BLaER1 (cell line): ENCODE measurements at regions not wholly inside any gene's neighbourhood (a gene's known extent, or its start where the extent isn't known, plus 50 kb on each side); places are given as distances from the start of the nearest gene placed in this dataset.
"Not testable (repeated sequence)": the region's sequence is repeated elsewhere in the genome, so short reads cannot be mapped to it uniquely, and the experiment has no call there.

Experiments
- H3K27ac ChIP-seq: shearing (Covaris generic); formaldehyde crosslinking; 2 replicates; pipeline ENCODE4 v1.8.1; 2022
- H3K27me3 ChIP-seq: shearing (Covaris generic); formaldehyde crosslinking; 2 replicates; pipeline ENCODE4 v1.8.1; 2022
- H3K36me3 ChIP-seq: shearing (Covaris generic); formaldehyde crosslinking; 2 replicates; pipeline ENCODE4 v1.8.1; 2022
- H3K4me1 ChIP-seq: shearing (Covaris generic); formaldehyde crosslinking; 2 replicates; pipeline ENCODE4 v1.8.1; 2022
- H3K4me2 ChIP-seq: shearing (Covaris generic); formaldehyde crosslinking; 2 replicates; pipeline ENCODE4 v1.8.1; 2022
- H3K4me3 ChIP-seq: shearing (Covaris generic); formaldehyde crosslinking; 2 replicates; pipeline ENCODE4 v1.8.1; 2022
- H3K9ac ChIP-seq: shearing (Covaris generic); formaldehyde crosslinking; 2 replicates; pipeline ENCODE4 v1.8.1; 2022
- H3K9me3 ChIP-seq: shearing (Covaris generic); formaldehyde crosslinking; 2 replicates; pipeline ENCODE4 v1.8.1; 2022
- H4K20me1 ChIP-seq: shearing (Covaris generic); formaldehyde crosslinking; 2 replicates; pipeline ENCODE4 v1.8.1; 2022
- Cebpa-rat ChIP-seq: shearing (Covaris generic); IDR thresholded peaks from 2 replicates; pipeline ENCODE4 v1.8.1; 2022

DNA sequence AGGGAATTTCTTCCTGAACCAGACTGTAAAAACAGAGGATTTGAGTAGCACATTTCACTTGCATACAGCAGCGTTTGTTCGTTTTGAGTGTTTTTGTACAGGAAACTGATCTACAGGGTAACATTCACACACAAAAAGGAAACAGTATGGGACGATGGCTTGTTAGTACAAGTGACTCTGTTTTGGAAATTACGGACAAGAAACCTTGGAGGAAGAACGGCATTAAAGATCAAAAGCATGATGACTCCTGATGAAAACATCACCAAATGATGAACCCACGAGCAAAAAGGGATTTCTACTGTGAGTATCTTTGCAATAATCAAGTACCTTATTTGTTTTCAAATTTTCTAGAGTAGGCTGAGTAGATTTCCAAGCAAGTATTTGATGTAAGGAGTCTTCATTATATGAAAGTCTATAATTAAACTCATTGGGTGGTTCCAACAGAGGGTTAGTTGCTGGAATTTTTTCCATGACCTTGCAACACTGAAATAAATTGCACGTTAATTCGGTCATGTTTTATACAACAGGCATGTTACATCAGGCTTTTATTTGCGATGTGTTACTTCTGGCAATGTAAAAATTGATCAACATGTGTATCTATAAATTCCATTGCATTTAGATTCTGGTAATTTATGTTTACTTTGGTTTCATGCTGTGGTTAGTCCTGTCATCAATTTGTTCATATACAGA lies 76.7 kb upstream of the KCNK2 start:
- TF ChIP-seq Cebpa-rat = no peak
- no peaks in the 10 kb centered on the region for H3K27me3 ChIP-seq
- H3K27ac ChIP-seq = no peak overlapping the region
- no peaks in the 10 kb centered on the region for H3K36me3 ChIP-seq
- no peaks in the 10 kb centered on the region for H3K4me1 ChIP-seq
- H4K20me1 ChIP-seq = no peaks in the 10 kb centered on the region
- H3K4me3 ChIP-seq = no peak overlapping the region
- H3K9ac ChIP-seq = no peak overlapping the region
- H3K4me2 ChIP-seq = no peak overlapping the region
- no peaks in the 10 kb centered on the region for H3K9me3 ChIP-seq

GRCh38 chr1:215007880-215008279 lies 74.7 kb upstream of the KCNK2 start:
- no peak for TF ChIP-seq Cebpa-rat
- no peaks in the 10 kb centered on the region for H3K36me3 ChIP-seq
- H3K27ac ChIP-seq = no peak overlapping the region
- no peaks in the 10 kb centered on the region for H3K27me3 ChIP-seq
- no peak overlapping the region for H3K4me3 ChIP-seq
- H3K4me1 ChIP-seq = no peaks in the 10 kb centered on the region
- H3K9me3 ChIP-seq = no peaks in the 10 kb centered on the region
- no peaks in the 10 kb centered on the region for H4K20me1 ChIP-seq
- no peak overlapping the region for H3K9ac ChIP-seq
- H3K4me2 ChIP-seq = no peak overlapping the region

- TF ChIP-seq Cebpa-rat = no peak
- no peaks in the 10 kb centered on the region for H3K36me3 ChIP-seq
- H4K20me1 ChIP-seq = no peaks in the 10 kb centered on the region
- H3K9ac ChIP-seq = no peak overlapping the region
- H3K27me3 ChIP-seq = no peaks in the 10 kb centered on the region
- no peak overlapping the region for H3K4me3 ChIP-seq
- H3K9me3 ChIP-seq = no peaks in the 10 kb centered on the region
- H3K27ac ChIP-seq = no peak overlapping the region
- no peak overlapping the region for H3K4me2 ChIP-seq
- no peaks in the 10 kb centered on the region for H3K4me1 ChIP-seq
These were observed 64.0 kb upstream of the KCNK2 start for GRCh38 chr1:215018555-215018954.

DNA sequence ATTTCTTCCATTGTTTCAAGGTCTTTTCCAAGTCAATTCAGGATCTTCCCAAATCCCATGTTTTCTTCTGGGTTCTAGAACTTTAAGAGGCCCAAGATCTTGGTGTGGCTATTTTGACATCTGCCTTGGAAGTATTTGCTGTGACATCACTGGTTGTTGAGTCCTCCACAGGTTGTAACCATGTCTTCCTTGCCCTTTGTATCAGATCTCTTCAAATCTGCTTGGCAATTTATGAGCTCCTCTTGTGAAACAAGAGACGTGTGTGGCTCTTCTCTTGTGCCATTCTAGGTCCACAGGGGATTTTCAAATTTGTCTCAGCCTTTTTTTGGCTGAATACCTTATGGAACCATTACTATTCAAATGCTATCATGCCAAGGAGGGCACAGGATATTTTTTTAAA lies 60.3 kb upstream of the KCNK2 start:
- H3K4me1 ChIP-seq = no peaks in the 10 kb centered on the region
- H3K36me3 ChIP-seq = no peaks in the 10 kb centered on the region
- H4K20me1 ChIP-seq = no peaks in the 10 kb centered on the region
- H3K9me3 ChIP-seq = no peaks in the 10 kb centered on the region
- no peak for TF ChIP-seq Cebpa-rat
- H3K27ac ChIP-seq = no peak overlapping the region
- no peaks in the 10 kb centered on the region for H3K27me3 ChIP-seq
- no peak overlapping the region for H3K4me2 ChIP-seq
- H3K9ac ChIP-seq = no peak overlapping the region
- H3K4me3 ChIP-seq = no peak overlapping the region

DNA sequence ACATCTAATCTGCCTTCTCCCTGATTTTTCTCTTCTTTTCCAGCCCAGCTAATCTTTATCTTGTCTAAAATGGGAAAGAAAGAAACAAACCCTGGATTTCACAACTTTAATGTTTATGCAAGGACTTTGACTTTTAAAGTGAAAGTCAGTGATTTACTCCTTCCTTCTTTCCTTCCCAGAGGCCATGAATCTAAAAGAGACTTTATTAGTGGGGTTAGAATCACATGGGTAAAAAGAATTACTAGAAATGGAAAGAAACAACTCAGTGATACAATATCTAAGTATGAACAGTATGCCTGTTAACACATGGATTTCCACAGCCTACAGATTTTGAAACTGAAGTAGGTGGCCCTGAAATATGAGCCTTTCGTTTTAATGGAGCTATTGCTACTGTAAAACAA lies 59.8 kb upstream of the KCNK2 start:
- Histone ChIP-seq H3K9me3 (no peaks in the 10 kb centered on the region), H3K36me3 (no peaks in the 10 kb centered on the region), H3K9ac (no peak overlapping the region), H3K4me3 (no peak overlapping the region), H3K27ac (no peak overlapping the region), H3K27me3 (no peaks in the 10 kb centered on the region), H4K20me1 (no peaks in the 10 kb centered on the region), H3K4me1 (no peaks in the 10 kb centered on the region), H3K4me2 (no peak overlapping the region)
- no peak for TF ChIP-seq Cebpa-rat

- H3K27ac ChIP-seq = no peak overlapping the region
- H3K4me2 ChIP-seq = no peak overlapping the region
- no peak overlapping the region for H3K4me3 ChIP-seq
- no peaks in the 10 kb centered on the region for H3K36me3 ChIP-seq
- H3K27me3 ChIP-seq = no peaks in the 10 kb centered on the region
- no peak overlapping the region for H3K9ac ChIP-seq
- H4K20me1 ChIP-seq = no peaks in the 10 kb centered on the region
- H3K4me1 ChIP-seq = no peaks in the 10 kb centered on the region
- H3K9me3 ChIP-seq = no peaks in the 10 kb centered on the region
- no peak for TF ChIP-seq Cebpa-rat
These were observed 59.2 kb upstream of the KCNK2 start for GRCh38 chr1:215023155-215023832.

GRCh38 chr1:215028954-215029353 lies 53.6 kb upstream of the KCNK2 start:
- Histone ChIP-seq H3K4me1 (no peaks in the 10 kb centered on the region), H3K9ac (no peak overlapping the region), H3K4me2 (no peak overlapping the region), H3K36me3 (no peaks in the 10 kb centered on the region), H3K4me3 (no peak overlapping the region), H4K20me1 (no peaks in the 10 kb centered on the region), H3K27ac (no peak overlapping the region), H3K9me3 (no peaks in the 10 kb centered on the region), H3K27me3 (no peaks in the 10 kb centered on the region)
- no peak for TF ChIP-seq Cebpa-rat

- H3K27me3 ChIP-seq, H3K4me1 ChIP-seq, H3K4me3 ChIP-seq, H3K9me3 ChIP-seq, H3K27ac ChIP-seq, H3K4me2 ChIP-seq, H4K20me1 ChIP-seq, H3K9ac ChIP-seq, H3K36me3 ChIP-seq: not testable (repeated sequence)
These were observed 52.0 kb upstream of the KCNK2 start for GRCh38 chr1:215030581-215030980.

DNA sequence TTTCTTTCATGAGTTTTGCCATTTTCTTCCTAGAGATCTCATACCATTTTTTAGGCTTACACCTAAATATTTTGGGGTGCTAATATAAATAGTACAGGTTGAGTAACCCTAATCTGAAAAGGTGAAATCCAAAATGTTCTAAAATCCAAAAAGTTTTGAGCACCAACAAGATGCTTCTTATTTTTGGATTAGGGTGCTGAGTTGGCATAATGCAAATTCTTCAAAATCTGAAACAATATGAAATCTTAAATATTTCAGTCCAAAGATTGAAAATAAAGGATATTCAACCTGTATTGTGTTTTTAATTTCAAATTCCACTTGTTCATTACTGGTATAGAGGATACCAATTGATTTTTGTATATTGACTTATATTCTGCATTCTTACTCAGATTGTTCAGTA lies 51.1 kb upstream of the KCNK2 start:
- Histone ChIP-seq H3K4me2 (no peak overlapping the region), H3K4me1 (no peaks in the 10 kb centered on the region), H3K27ac (no peak overlapping the region), H3K9ac (no peak overlapping the region), H4K20me1 (no peaks in the 10 kb centered on the region), H3K36me3 (no peaks in the 10 kb centered on the region), H3K9me3 (no peaks in the 10 kb centered on the region), H3K4me3 (no peak overlapping the region), H3K27me3 (no peaks in the 10 kb centered on the region)
- TF ChIP-seq Cebpa-rat = no peak
